Keratinocyte (primary cell): ENCODE measurements at regions not wholly inside any gene's neighbourhood (a gene's known extent, or its start where the extent isn't known, plus 50 kb on each side); places are given as distances from the start of the nearest gene placed in this dataset.

ENCODE experiments used
- EZH2 ChIP-seq: IDR thresholded peaks from one replicate; pipeline ENCODE4 v1.6.1; 2012; ENCODE audit warnings: inconsistent platforms, mild to moderate bottlenecking, low read length, moderate library complexity
- TF ChIP-seq, protein P1 (sequence below), 3 experiments: IDR thresholded peaks in 1 of 3; conservative IDR thresholded peaks in 1 of 3; optimal IDR thresholded peaks in 1 of 3; 2 replicates in 2 of 3; 3 replicates in 1 of 3; pipeline versions ENCODE3 to v1.5.1; 2011; ENCODE audit warnings: low read length in 3 of 3, mild to moderate bottlenecking in 3 of 3, moderate library complexity in 2 of 3, control low read depth in 1 of 3, inconsistent platforms in 1 of 3; ENCODE audit not compliant: insufficient read depth in 2 of 3; ENCODE audit errors: extremely low read depth in 1 of 3

DNA sequence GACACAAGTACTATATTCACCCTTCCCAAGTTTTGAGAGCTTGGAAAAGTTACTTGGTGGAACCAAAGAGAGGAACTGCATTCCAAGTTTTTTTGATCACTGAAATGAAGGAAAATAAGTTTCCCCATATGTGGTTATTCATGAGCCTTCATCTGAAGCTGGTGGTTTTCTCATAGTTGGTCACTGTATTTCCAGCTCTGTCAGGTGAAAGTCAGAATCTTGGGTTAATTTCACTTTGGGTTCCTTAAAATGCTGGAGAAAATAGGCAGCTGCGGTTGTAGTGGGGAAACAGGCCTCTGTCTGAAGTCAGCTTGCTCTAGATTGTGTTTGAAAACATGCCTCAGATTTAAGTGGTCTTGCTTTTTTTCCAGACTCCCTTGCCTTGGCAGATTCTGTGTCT lies 200.5 kb downstream of the HRH4 start:
- TF ChIP-seq, protein P1, sequence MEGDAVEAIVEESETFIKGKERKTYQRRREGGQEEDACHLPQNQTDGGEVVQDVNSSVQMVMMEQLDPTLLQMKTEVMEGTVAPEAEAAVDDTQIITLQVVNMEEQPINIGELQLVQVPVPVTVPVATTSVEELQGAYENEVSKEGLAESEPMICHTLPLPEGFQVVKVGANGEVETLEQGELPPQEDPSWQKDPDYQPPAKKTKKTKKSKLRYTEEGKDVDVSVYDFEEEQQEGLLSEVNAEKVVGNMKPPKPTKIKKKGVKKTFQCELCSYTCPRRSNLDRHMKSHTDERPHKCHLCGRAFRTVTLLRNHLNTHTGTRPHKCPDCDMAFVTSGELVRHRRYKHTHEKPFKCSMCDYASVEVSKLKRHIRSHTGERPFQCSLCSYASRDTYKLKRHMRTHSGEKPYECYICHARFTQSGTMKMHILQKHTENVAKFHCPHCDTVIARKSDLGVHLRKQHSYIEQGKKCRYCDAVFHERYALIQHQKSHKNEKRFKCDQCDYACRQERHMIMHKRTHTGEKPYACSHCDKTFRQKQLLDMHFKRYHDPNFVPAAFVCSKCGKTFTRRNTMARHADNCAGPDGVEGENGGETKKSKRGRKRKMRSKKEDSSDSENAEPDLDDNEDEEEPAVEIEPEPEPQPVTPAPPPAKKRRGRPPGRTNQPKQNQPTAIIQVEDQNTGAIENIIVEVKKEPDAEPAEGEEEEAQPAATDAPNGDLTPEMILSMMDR (optimal IDR thresholded peaks at IDR 0.05 in 1 of 3, IDR thresholded peaks at IDR 0.05 in 1 of 3, conservative IDR thresholded peaks at IDR 0.05 in 1 of 3; ENCODE audit: extremely low read depth in 1 of 3, insufficient read depth in 2 of 3, low read length in 3 of 3): no peak
- no peak for TF ChIP-seq EZH2
